SK-N-SH treated with all-trans-retinoic acid at 6 μM for 48 hours (cell line): ENCODE measurements at regions not wholly inside any gene's neighbourhood (a gene's known extent, or its start where the extent isn't known, plus 50 kb on each side); places are given as distances from the start of the nearest gene placed in this dataset.

Source experiments
- ARNTL ChIP-seq: fragments of 450-650 bp; formaldehyde crosslinking; IDR thresholded peaks from 2 replicates; pipeline ENCODE4 v1.5.0; 2020; ENCODE audit warnings: low read depth, mild to moderate bottlenecking, moderate library complexity, borderline replicate concordance
- BACH2 ChIP-seq: fragments of 250-450 bp; sonication (Bioruptor Pico); IDR thresholded peaks from 2 replicates; pipeline ENCODE4 v1.9.0; 2021; ENCODE audit warnings: mild to moderate bottlenecking, borderline replicate concordance
- ISL1 ChIP-seq: fragments of 250-450 bp; sonication (Bioruptor Pico); IDR thresholded peaks from 2 replicates; pipeline ENCODE4 v2.1.2; 2022; ENCODE audit warnings: mild to moderate bottlenecking, moderate library complexity
- PATZ1 ChIP-seq: fragments of 250-450 bp; sonication (Bioruptor Pico); IDR thresholded peaks from 2 replicates; pipeline ENCODE4 v1.8.0; 2020; ENCODE audit warnings: mild to moderate bottlenecking, moderate library complexity, borderline replicate concordance
- RARB ChIP-seq: fragments of 250-450 bp; sonication (Bioruptor Pico); IDR thresholded peaks from 2 replicates; pipeline ENCODE4 v1.8.0; 2021; ENCODE audit warnings: mild to moderate bottlenecking, moderate library complexity
- SNAI2 ChIP-seq: fragments of 250-450 bp; sonication (Bioruptor Pico); IDR thresholded peaks from 2 replicates; pipeline ENCODE4 v1.5.0; 2020; ENCODE audit warnings: mild to moderate bottlenecking, moderate library complexity
- ZC3H10 ChIP-seq: fragments of 250-450 bp; sonication (Bioruptor Pico); IDR thresholded peaks from 2 replicates; pipeline ENCODE4 v1.5.1; 2021; ENCODE audit warnings: mild to moderate bottlenecking, moderate library complexity
- ZFP3 ChIP-seq: fragments of 250-450 bp; sonication (Bioruptor Pico); IDR thresholded peaks from 2 replicates; pipeline ENCODE4 v1.5.0; 2020; ENCODE audit warnings: mild to moderate bottlenecking, moderate library complexity
- TF ChIP-seq, protein P1 (sequence below): fragments of 250-450 bp; sonication (Bioruptor Pico); IDR thresholded peaks from 2 replicates; pipeline ENCODE4 v1.5.1; 2021; ENCODE audit warnings: mild to moderate bottlenecking, moderate library complexity
- TF ChIP-seq, protein P2 (sequence below): fragments of 250-450 bp; sonication (Bioruptor Pico); IDR thresholded peaks from 2 replicates; pipeline ENCODE4 v1.5.1; 2020; ENCODE audit warnings: low read depth, mild to moderate bottlenecking, moderate library complexity
- TF ChIP-seq, protein P3 (sequence below): fragments of 250-450 bp; sonication (Bioruptor Pico); IDR thresholded peaks from 2 replicates; pipeline ENCODE4 v1.5.0; 2020; ENCODE audit warnings: mild to moderate bottlenecking, moderate library complexity

DNA sequence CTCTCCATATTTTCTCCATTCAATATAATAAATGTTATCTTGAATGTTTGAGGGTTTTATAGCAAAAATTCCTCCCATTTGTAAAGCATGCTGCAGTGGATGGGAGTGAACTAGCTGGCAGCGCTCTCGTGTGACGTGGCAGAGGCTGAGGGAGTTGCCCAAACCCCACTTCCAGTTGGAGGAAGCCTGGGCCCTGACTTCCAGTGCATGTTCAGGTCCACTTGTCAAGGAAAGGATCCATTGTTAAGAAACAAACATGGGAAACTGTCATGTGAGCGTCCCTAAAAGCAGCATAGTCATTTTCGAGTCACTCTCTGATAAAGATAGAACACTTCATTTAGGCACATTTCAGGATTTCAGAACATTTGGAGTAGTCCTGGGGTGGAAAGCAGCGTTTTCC lies 116.6 kb downstream of the SLC25A47 start:
- TF ChIP-seq RARB (CRISPR knock-in tag), result no peak
- no peak for TF ChIP-seq BACH2 (CRISPR knock-in tag)
- TF ChIP-seq PATZ1 (CRISPR knock-in tag), result no peak
- TF ChIP-seq ISL1 (CRISPR knock-in tag), result no peak
- no peak for TF ChIP-seq ARNTL
- no peak for TF ChIP-seq ZFP3 (CRISPR knock-in tag)
- TF ChIP-seq, protein P1, sequence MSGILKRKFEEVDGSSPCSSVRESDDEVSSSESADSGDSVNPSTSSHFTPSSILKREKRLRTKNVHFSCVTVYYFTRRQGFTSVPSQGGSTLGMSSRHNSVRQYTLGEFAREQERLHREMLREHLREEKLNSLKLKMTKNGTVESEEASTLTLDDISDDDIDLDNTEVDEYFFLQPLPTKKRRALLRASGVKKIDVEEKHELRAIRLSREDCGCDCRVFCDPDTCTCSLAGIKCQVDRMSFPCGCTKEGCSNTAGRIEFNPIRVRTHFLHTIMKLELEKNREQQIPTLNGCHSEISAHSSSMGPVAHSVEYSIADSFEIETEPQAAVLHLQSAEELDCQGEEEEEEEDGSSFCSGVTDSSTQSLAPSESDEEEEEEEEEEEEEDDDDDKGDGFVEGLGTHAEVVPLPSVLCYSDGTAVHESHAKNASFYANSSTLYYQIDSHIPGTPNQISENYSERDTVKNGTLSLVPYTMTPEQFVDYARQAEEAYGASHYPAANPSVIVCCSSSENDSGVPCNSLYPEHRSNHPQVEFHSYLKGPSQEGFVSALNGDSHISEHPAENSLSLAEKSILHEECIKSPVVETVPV, result no peak
- TF ChIP-seq, protein P2, sequence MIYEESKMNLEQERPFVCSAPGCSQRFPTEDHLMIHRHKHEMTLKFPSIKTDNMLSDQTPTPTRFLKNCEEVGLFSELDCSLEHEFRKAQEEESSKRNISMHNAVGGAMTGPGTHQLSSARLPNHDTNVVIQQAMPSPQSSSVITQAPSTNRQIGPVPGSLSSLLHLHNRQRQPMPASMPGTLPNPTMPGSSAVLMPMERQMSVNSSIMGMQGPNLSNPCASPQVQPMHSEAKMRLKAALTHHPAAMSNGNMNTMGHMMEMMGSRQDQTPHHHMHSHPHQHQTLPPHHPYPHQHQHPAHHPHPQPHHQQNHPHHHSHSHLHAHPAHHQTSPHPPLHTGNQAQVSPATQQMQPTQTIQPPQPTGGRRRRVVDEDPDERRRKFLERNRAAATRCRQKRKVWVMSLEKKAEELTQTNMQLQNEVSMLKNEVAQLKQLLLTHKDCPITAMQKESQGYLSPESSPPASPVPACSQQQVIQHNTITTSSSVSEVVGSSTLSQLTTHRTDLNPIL, result no peak
- TF ChIP-seq ZC3H10 (CRISPR knock-in tag), result no peak
- TF ChIP-seq, protein P3, sequence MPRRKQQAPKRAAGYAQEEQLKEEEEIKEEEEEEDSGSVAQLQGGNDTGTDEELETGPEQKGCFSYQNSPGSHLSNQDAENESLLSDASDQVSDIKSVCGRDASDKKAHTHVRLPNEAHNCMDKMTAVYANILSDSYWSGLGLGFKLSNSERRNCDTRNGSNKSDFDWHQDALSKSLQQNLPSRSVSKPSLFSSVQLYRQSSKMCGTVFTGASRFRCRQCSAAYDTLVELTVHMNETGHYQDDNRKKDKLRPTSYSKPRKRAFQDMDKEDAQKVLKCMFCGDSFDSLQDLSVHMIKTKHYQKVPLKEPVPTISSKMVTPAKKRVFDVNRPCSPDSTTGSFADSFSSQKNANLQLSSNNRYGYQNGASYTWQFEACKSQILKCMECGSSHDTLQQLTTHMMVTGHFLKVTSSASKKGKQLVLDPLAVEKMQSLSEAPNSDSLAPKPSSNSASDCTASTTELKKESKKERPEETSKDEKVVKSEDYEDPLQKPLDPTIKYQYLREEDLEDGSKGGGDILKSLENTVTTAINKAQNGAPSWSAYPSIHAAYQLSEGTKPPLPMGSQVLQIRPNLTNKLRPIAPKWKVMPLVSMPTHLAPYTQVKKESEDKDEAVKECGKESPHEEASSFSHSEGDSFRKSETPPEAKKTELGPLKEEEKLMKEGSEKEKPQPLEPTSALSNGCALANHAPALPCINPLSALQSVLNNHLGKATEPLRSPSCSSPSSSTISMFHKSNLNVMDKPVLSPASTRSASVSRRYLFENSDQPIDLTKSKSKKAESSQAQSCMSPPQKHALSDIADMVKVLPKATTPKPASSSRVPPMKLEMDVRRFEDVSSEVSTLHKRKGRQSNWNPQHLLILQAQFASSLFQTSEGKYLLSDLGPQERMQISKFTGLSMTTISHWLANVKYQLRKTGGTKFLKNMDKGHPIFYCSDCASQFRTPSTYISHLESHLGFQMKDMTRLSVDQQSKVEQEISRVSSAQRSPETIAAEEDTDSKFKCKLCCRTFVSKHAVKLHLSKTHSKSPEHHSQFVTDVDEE, result no peak
- no peak for TF ChIP-seq SNAI2 (CRISPR knock-in tag)
